ENCODE measurements at regions not wholly inside any gene's neighbourhood (a gene's known extent, or its start where the extent isn't known, plus 50 kb on each side); places are given as distances from the start of the nearest gene placed in this dataset.

DNA sequence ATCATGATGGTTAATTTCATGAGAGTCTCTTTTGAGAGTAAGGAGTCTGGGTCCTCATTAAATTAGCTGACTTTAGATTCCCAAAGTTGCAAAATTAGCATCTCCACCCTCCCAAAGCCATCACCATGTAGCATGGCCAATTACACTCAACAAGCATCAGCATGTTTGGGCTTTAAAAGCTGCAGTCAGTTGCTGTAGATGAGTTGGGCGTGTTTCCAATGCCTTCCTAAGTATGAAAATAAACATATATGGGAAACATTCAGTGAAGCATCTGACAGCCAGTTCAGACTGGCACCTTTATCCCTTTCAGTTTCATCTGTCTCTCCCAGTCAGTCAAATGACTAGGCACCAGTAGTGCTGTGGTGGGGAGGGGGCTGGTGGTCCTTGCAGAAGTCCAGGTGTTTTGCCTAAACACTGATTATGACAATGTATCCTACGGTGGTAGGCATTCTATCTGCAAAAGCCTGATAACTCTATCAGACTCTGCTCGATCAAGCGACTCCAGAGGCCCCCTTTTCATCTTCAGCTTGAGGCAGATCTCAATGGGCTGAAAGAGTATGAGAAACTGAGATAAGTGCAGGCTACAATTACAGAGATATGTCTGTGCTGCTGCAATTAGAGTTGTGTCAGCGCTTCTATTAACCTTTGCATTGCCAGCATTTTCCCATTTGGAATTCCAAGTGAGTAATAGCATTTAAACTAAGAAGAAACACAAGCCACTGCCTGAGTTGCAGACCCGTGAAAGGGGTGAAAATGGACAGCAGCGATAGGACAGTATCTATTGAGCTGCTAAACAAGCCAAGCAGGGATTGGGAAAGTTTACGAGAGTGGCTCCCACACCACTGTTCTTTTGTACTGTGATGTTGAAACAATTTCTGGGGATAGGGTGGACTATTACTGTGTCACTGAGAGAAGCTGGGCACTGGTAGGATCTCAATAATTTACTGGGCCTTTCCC lies 67.3 kb upstream of the SPOPL start:
- no peak for TF ChIP-seq POLR2A (IDR thresholded peaks at IDR 0.05; ENCODE audit: extremely low read depth, insufficient read length)
- TF ChIP-seq, protein P1, sequence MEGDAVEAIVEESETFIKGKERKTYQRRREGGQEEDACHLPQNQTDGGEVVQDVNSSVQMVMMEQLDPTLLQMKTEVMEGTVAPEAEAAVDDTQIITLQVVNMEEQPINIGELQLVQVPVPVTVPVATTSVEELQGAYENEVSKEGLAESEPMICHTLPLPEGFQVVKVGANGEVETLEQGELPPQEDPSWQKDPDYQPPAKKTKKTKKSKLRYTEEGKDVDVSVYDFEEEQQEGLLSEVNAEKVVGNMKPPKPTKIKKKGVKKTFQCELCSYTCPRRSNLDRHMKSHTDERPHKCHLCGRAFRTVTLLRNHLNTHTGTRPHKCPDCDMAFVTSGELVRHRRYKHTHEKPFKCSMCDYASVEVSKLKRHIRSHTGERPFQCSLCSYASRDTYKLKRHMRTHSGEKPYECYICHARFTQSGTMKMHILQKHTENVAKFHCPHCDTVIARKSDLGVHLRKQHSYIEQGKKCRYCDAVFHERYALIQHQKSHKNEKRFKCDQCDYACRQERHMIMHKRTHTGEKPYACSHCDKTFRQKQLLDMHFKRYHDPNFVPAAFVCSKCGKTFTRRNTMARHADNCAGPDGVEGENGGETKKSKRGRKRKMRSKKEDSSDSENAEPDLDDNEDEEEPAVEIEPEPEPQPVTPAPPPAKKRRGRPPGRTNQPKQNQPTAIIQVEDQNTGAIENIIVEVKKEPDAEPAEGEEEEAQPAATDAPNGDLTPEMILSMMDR (IDR thresholded peaks at IDR 0.05; ENCODE audit: low read depth, low read length) = no peak
- TF ChIP-seq, protein P2, sequence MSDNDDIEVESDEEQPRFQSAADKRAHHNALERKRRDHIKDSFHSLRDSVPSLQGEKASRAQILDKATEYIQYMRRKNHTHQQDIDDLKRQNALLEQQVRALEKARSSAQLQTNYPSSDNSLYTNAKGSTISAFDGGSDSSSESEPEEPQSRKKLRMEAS (IDR thresholded peaks at IDR 0.05; ENCODE audit: low read depth, low read length) = no peak
